ENCODE measurements at regions not wholly inside any gene's neighbourhood (a gene's known extent, or its start where the extent isn't known, plus 50 kb on each side); places are given as distances from the start of the nearest gene placed in this dataset.

DNA sequence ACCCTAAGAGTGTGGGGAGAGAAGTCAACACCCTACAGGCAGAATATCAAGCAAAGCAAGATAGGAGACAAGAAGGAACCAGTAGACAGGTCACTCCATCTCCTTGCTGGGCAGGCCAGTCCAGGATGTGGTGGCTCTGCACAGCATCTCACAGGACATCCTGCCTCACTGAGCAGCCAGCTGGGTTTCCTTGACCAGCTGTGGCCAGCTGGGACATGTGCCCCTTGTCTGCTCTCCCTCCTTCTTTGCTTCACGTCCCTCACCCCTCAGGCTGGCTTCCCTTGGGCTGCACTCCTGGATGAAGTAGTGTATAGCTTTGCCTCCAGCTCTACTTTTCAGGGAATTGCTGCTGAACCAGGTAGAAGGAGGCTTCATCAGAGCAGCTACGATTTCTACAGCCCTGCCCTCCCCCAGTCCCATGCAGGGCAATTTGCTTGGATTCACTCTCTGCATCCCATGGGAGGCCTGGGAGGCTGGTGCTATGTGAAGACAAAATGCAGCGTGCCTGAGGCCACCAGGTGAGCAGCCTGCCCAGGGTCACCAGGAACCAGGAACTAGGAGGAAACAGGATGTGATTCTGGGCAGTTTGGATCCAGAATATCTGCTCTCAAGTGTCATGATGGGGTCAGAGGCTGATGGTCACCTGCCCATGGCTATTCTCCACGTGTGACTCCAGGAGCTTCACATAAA is 110.0 kb upstream of the PMEPA1 start:
- TF ChIP-seq, protein P1, sequence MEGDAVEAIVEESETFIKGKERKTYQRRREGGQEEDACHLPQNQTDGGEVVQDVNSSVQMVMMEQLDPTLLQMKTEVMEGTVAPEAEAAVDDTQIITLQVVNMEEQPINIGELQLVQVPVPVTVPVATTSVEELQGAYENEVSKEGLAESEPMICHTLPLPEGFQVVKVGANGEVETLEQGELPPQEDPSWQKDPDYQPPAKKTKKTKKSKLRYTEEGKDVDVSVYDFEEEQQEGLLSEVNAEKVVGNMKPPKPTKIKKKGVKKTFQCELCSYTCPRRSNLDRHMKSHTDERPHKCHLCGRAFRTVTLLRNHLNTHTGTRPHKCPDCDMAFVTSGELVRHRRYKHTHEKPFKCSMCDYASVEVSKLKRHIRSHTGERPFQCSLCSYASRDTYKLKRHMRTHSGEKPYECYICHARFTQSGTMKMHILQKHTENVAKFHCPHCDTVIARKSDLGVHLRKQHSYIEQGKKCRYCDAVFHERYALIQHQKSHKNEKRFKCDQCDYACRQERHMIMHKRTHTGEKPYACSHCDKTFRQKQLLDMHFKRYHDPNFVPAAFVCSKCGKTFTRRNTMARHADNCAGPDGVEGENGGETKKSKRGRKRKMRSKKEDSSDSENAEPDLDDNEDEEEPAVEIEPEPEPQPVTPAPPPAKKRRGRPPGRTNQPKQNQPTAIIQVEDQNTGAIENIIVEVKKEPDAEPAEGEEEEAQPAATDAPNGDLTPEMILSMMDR (conservative IDR thresholded peaks at IDR 0.05): no peak
- TF ChIP-seq ZFX (IDR thresholded peaks at IDR 0.05): no peak
